HCT116 (cell line): ENCODE measurements at regions not wholly inside any gene's neighbourhood (a gene's known extent, or its start where the extent isn't known, plus 50 kb on each side); places are given as distances from the start of the nearest gene placed in this dataset.
A peak's percentile ranks its signal among the peaks of the same experiment; 100 is the strongest.

Experiments
- ATAC-seq: fragments of 200-7000 bp; cut with Tn5 transposase; 2 replicates; pipeline ENCODE4 v1.9.1; 2020; ENCODE audit warnings: mild to moderate bottlenecking, moderate library complexity
- BruUV-seq: library from RNA; stranded (reverse); fragments of 400-500 nt; replicated peaks from 2 replicates; lab custom pipeline; 2021; lab: Mats Ljungman, UMichigan
- CTCF ChIA-PET: fragments of 300-600 bp; sonication (Branson Sonifier 250); formaldehyde crosslinking; loops from one replicate; lab custom pipeline; 2021; ENCODE audit warnings: antibody characterized with exemption; lab: Charles Lee
- POLR2A ChIA-PET: fragments of 300-600, 350-600 bp; sonication (Branson Sonifier 250); formaldehyde crosslinking; loops from one replicate; lab custom pipeline; 2021; ENCODE audit warnings: antibody characterized with exemption; lab: Charles Lee
- RAD21 ChIA-PET, 2 experiments: fragments of 300-600 bp; sonication (Branson Sonifier 250); formaldehyde crosslinking; loops; one replicate each; lab custom pipeline; 2023; ENCODE audit warnings: low total read pairs in 2 of 2; ENCODE audit not compliant: uncharacterized antibody in 2 of 2, unreplicated experiment in 2 of 2, low non-redundant PET in 1 of 2; lab: Charles Lee
- DNase-seq: peaks from one replicate; pipeline ENCODE4 v3.0.0-alpha.2; 2010; ENCODE audit warnings: low read depth, low spot score
- H2AFZ ChIP-seq: fragments of 200-600 bp; shearing (Covaris generic), sonication (generic); 2 replicates; pipeline ENCODE4 v1.6.1; 2017; ENCODE audit warnings: low read depth, mixed run types, mixed read lengths, antibody characterized with exemption, low read length; ENCODE audit not compliant: poor library complexity, severe bottlenecking
- H3K27ac ChIP-seq: 2 replicates; pipeline ENCODE4 v1.5.1; 2012; ENCODE audit warnings: low read depth, low read length
- H3K27me3 ChIP-seq: fragments of 200-600 bp; sonication (generic); 2 replicates; pipeline ENCODE4 v1.6.1; 2016; ENCODE audit warnings: mixed run types, low read length, mixed read lengths; ENCODE audit not compliant: insufficient read depth
- H3K36me3 ChIP-seq, 2 experiments: fragments of 200-500 bp in 1 of 2; fragments of 200-600 bp in 1 of 2; sonication (Bioruptor generic) in 1 of 2; sonication (generic) in 1 of 2; 2 replicates each; pipeline versions ENCODE4 v1.5.1 to v1.6.1; 2014 to 2016; ENCODE audit warnings: low read length in 2 of 2, inconsistent platforms in 1 of 2, mixed read lengths in 1 of 2, mixed run types in 1 of 2; ENCODE audit not compliant: insufficient read depth in 2 of 2, control insufficient read depth in 1 of 2
- H3K4me1 ChIP-seq, 2 experiments: fragments of 200-600 bp in 1 of 2; sonication (generic) in 1 of 2; 2 replicates each; pipeline versions ENCODE4 v1.5.1 to v1.6.1; 2012 to 2017; ENCODE audit warnings: low read length in 2 of 2, inconsistent platforms in 1 of 2, mild to moderate bottlenecking in 1 of 2, mixed read lengths in 1 of 2, mixed run types in 1 of 2, moderate library complexity in 1 of 2; ENCODE audit not compliant: insufficient read depth in 2 of 2, control insufficient read depth in 1 of 2
- H3K4me2 ChIP-seq: fragments of 200-600 bp; sonication (generic); 2 replicates; pipeline ENCODE4 v1.6.1; 2017; ENCODE audit warnings: mixed run types, low read length, mixed read lengths
- H3K4me3 ChIP-seq, 2 experiments: fragments of 200-600 bp in 1 of 2; sonication (generic) in 1 of 2; replicated peaks in 1 of 2; 2 replicates each; pipeline ENCODE4 v1.5.1; 2011 to 2016; ENCODE audit warnings: low read length in 2 of 2, control low read depth in 1 of 2, low read depth in 1 of 2, mild to moderate bottlenecking in 1 of 2, mixed read lengths in 1 of 2, mixed run types in 1 of 2
- H3K79me2 ChIP-seq: fragments of 200-600 bp; sonication (generic); 2 replicates; pipeline ENCODE4 v1.6.1; 2017; ENCODE audit warnings: mild to moderate bottlenecking, mixed run types, low read length, moderate library complexity, mixed read lengths; ENCODE audit not compliant: insufficient read depth
- H3K9ac ChIP-seq: fragments of 200-600 bp; sonication (generic); 2 replicates; pipeline ENCODE4 v1.6.1; 2016; ENCODE audit warnings: low read length, mixed read lengths
- H3K9me2 ChIP-seq: fragments of 200-600 bp; sonication (generic), shearing (Covaris generic); 2 replicates; pipeline ENCODE4 v1.6.1; 2017; ENCODE audit warnings: mixed run types, mild to moderate bottlenecking, moderate library complexity; ENCODE audit not compliant: insufficient read depth
- H3K9me3 ChIP-seq, 2 experiments: fragments of 200-500 bp in 1 of 2; fragments of 200-600 bp in 1 of 2; sonication (Bioruptor generic) in 1 of 2; sonication (generic) in 1 of 2; 2 replicates each; pipeline ENCODE4 v1.6.1; 2014 to 2017; ENCODE audit warnings: low read length in 2 of 2, mixed read lengths in 2 of 2, inconsistent platforms in 1 of 2, low read depth in 1 of 2, mild to moderate bottlenecking in 1 of 2, mixed run types in 1 of 2, moderate library complexity in 1 of 2; ENCODE audit not compliant: control insufficient read depth in 1 of 2, insufficient read depth in 1 of 2
- H4K20me1 ChIP-seq: fragments of 200-600 bp; sonication (generic), shearing (Covaris generic); 2 replicates; pipeline ENCODE4 v1.6.1; 2017; ENCODE audit warnings: mixed run types, mild to moderate bottlenecking, moderate library complexity; ENCODE audit not compliant: insufficient read depth
- ATF3 ChIP-seq: IDR thresholded peaks from 2 replicates; pipeline ENCODE4 v1.6.1; 2012
- EZH2phosphoT487 ChIP-seq: fragments of 200-600 bp; IDR thresholded peaks from 2 replicates; pipeline ENCODE4 v1.6.1; 2018; ENCODE audit warnings: antibody characterized with exemption, borderline replicate concordance
- JUND ChIP-seq: IDR thresholded peaks from 2 replicates; pipeline ENCODE4 v1.6.1; 2012
- MAX ChIP-seq: IDR thresholded peaks from 2 replicates; pipeline ENCODE4 v1.6.1; 2012
- RAD21 ChIP-seq: IDR thresholded peaks from 2 replicates; pipeline ENCODE4 v1.6.1; 2012; ENCODE audit warnings: low read depth, mild to moderate bottlenecking
- SIN3A ChIP-seq: IDR thresholded peaks from 2 replicates; pipeline ENCODE4 v1.6.1; 2012; ENCODE audit warnings: low read depth
- SP1 ChIP-seq: IDR thresholded peaks from 2 replicates; pipeline ENCODE4 v1.6.1; 2012; ENCODE audit warnings: low read depth
- SRF ChIP-seq: IDR thresholded peaks from 2 replicates; pipeline ENCODE4 v1.6.1; 2012; ENCODE audit warnings: low read depth
- YY1 ChIP-seq: IDR thresholded peaks from 2 replicates; pipeline ENCODE4 v1.6.1; 2011; ENCODE audit warnings: low read length, low read depth, moderate library complexity, mild to moderate bottlenecking; ENCODE audit not compliant: insufficient replicate concordance; ENCODE audit errors: extremely low read depth
- ZFX ChIP-seq: fragments of 450-650 bp; IDR thresholded peaks from 2 replicates; pipeline ENCODE4 v1.6.1; 2017
- ZNF274 ChIP-seq: fragments of 200-500 bp; sonication (Bioruptor generic); IDR thresholded peaks from 2 replicates; pipeline ENCODE4 v1.6.1; 2014; ENCODE audit warnings: mild to moderate bottlenecking, low read depth, low read length, inconsistent platforms
- intact Hi-C: fragments of 100-400 bp; cut with micrococcal nuclease; formaldehyde crosslinking; loops from 2 replicates; pipeline ENCODE4 v1.10.0; 2022
- TF ChIP-seq, protein P1 (sequence below), 3 experiments: fragments of 200-600 bp in 1 of 3; sonication (generic) in 1 of 3; IDR thresholded peaks in 2 of 3; conservative IDR thresholded peaks in 1 of 3; 2 replicates each; pipeline ENCODE4 v1.5.1; 2012 to 2017; ENCODE audit warnings: low read depth in 2 of 3, low read length in 2 of 3, antibody characterized with exemption in 1 of 3, borderline replicate concordance in 1 of 3, control low read depth in 1 of 3, mild to moderate bottlenecking in 1 of 3, mixed read lengths in 1 of 3, mixed run types in 1 of 3, moderate library complexity in 1 of 3; ENCODE audit not compliant: insufficient read depth in 1 of 3
- TF ChIP-seq, protein P2 (sequence below): IDR thresholded peaks from 2 replicates; pipeline ENCODE4 v1.6.1; 2011; ENCODE audit warnings: mild to moderate bottlenecking, low read length, moderate library complexity; ENCODE audit not compliant: insufficient replicate concordance; ENCODE audit errors: extremely low read depth

- intact Hi-C loops = no loop called here
- peaks cover 0 to 7% of the 10 kb centered on the region in 2 experiments; a peak in 1 of 4 replicates for H3K9me3 ChIP-seq
- ChIA-PET POLR2A (no interaction called here), RAD21 (no interaction called here), CTCF (interaction anchor here (2.5 kb wide), 1 partner anchor 10 kb away, joined by 8 read pairs; no protein-coding TSS in a partner anchor)
- no peak overlapping the region for H2AFZ ChIP-seq
- H3K27ac ChIP-seq = no peak overlapping the region
- H3K79me2 ChIP-seq = no peaks in the 10 kb centered on the region
- ATAC-seq (peak; percentile 54; the same call in 1 of the 2 replicates), DNase-seq (no peak)
- no peak overlapping the region for H3K9ac ChIP-seq
- no peak overlapping the region for H3K4me3 ChIP-seq
- no TSS peak for BruUV-seq
- H3K4me1 ChIP-seq = no peaks in the 10 kb centered on the region
- no peaks in the 10 kb centered on the region for H3K27me3 ChIP-seq
- H4K20me1 ChIP-seq = no peaks in the 10 kb centered on the region
- no peaks in the 10 kb centered on the region for H3K9me2 ChIP-seq
- no peak overlapping the region for H3K4me2 ChIP-seq
- TF ChIP-seq ZFX (no peak), EZH2phosphoT487 (no peak), MAX (no peak), YY1 (no peak), JUND (no peak), SRF (no peak), RAD21 (peak; percentile 13; the same call in 1 of the 2 replicates), ATF3 (no peak), SIN3A (no peak), SP1 (no peak), ZNF274 (no peak)
- TF ChIP-seq, protein P1, sequence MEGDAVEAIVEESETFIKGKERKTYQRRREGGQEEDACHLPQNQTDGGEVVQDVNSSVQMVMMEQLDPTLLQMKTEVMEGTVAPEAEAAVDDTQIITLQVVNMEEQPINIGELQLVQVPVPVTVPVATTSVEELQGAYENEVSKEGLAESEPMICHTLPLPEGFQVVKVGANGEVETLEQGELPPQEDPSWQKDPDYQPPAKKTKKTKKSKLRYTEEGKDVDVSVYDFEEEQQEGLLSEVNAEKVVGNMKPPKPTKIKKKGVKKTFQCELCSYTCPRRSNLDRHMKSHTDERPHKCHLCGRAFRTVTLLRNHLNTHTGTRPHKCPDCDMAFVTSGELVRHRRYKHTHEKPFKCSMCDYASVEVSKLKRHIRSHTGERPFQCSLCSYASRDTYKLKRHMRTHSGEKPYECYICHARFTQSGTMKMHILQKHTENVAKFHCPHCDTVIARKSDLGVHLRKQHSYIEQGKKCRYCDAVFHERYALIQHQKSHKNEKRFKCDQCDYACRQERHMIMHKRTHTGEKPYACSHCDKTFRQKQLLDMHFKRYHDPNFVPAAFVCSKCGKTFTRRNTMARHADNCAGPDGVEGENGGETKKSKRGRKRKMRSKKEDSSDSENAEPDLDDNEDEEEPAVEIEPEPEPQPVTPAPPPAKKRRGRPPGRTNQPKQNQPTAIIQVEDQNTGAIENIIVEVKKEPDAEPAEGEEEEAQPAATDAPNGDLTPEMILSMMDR (IDR thresholded peaks at IDR 0.05 in 2 of 3, conservative IDR thresholded peaks at IDR 0.05 in 1 of 3; ENCODE audit: borderline replicate concordance in 1 of 3, insufficient read depth in 1 of 3, low read depth in 2 of 3, low read length in 2 of 3) = 0 out of 6 replicates have a peak, but pooled peaks of 2 of the 3 experiments have one; percentile 8 to 12
- TF ChIP-seq, protein P2, sequence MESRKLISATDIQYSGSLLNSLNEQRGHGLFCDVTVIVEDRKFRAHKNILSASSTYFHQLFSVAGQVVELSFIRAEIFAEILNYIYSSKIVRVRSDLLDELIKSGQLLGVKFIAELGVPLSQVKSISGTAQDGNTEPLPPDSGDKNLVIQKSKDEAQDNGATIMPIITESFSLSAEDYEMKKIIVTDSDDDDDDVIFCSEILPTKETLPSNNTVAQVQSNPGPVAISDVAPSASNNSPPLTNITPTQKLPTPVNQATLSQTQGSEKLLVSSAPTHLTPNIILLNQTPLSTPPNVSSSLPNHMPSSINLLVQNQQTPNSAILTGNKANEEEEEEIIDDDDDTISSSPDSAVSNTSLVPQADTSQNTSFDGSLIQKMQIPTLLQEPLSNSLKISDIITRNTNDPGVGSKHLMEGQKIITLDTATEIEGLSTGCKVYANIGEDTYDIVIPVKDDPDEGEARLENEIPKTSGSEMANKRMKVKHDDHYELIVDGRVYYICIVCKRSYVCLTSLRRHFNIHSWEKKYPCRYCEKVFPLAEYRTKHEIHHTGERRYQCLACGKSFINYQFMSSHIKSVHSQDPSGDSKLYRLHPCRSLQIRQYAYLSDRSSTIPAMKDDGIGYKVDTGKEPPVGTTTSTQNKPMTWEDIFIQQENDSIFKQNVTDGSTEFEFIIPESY = no peak
- no peaks in the 10 kb centered on the region for H3K36me3 ChIP-seq
These were observed 96.7 kb downstream of the ASB1 start for GRCh38 chr2:238523158-238524110.
